ENCODE measurements at regions not wholly inside any gene's neighbourhood (a gene's known extent, or its start where the extent isn't known, plus 50 kb on each side); places are given as distances from the start of the nearest gene placed in this dataset.

GRCh38 chr1:82565146-82565545, 764.4 kb downstream of the ADGRL2 start:
- WGBS, 2 donors, result 30 to 44% methylated on average over 3 of the region's 3 CpGs
- Histone ChIP-seq H3K27ac (ENCODE audit: low read depth in 2 of 2, low read length in 1 of 2) (peak overlapping the region in 1 of 2 donors; percentile 32), H3K27me3 (ENCODE audit: control insufficient read depth in 1 of 2, insufficient read depth in 2 of 2, low read length in 2 of 2) (no peaks in the 10 kb centered on the region), H3K4me3 (ENCODE audit: low read depth in 1 of 2, low read length in 2 of 2) (no peak overlapping the region), H3K36me3 (ENCODE audit: control insufficient read depth in 2 of 2, insufficient read depth in 2 of 2, low read length in 1 of 2) (no peaks in the 10 kb centered on the region), H3K9me3 (ENCODE audit: control insufficient read depth in 2 of 2, insufficient read depth in 1 of 2, low read depth in 1 of 2, low read length in 1 of 2) (no peaks in the 10 kb centered on the region), H3K4me1 (ENCODE audit: control insufficient read depth in 2 of 2, insufficient read depth in 2 of 2, low read length in 1 of 2) (no peaks in the 10 kb centered on the region)

- WGBS, 2 donors, result 38 to 55% methylated on average over 2 of the region's 2 CpGs
- Histone ChIP-seq H3K36me3 (ENCODE audit: control insufficient read depth in 2 of 2, insufficient read depth in 2 of 2, low read length in 1 of 2) (no peaks in the 10 kb centered on the region), H3K4me1 (ENCODE audit: control insufficient read depth in 2 of 2, insufficient read depth in 2 of 2, low read length in 1 of 2) (no peaks in the 10 kb centered on the region), H3K27ac (ENCODE audit: low read depth in 2 of 2, low read length in 1 of 2) (no peak overlapping the region), H3K4me3 (ENCODE audit: low read depth in 1 of 2, low read length in 2 of 2) (no peak overlapping the region), H3K9me3 (ENCODE audit: control insufficient read depth in 2 of 2, insufficient read depth in 1 of 2, low read depth in 1 of 2, low read length in 1 of 2) (no peaks in the 10 kb centered on the region), H3K27me3 (ENCODE audit: control insufficient read depth in 1 of 2, insufficient read depth in 2 of 2, low read length in 2 of 2) (no peaks in the 10 kb centered on the region)
These were observed 763.6 kb downstream of the ADGRL2 start for GRCh38 chr1:82564333-82564732.

- H3K36me3 ChIP-seq (ENCODE audit: control insufficient read depth in 2 of 2, insufficient read depth in 2 of 2, low read length in 1 of 2), result no peaks in the 10 kb centered on the region
- no peak overlapping the region for H3K27ac ChIP-seq (ENCODE audit: low read depth in 2 of 2, low read length in 1 of 2)
- no peaks in the 10 kb centered on the region for H3K27me3 ChIP-seq (ENCODE audit: control insufficient read depth in 1 of 2, insufficient read depth in 2 of 2, low read length in 2 of 2)
- H3K4me1 ChIP-seq (ENCODE audit: control insufficient read depth in 2 of 2, insufficient read depth in 2 of 2, low read length in 1 of 2), result no peaks in the 10 kb centered on the region
- WGBS, 2 donors, result 49 to 59% methylated on average over 2 of the region's 2 CpGs
- H3K9me3 ChIP-seq (ENCODE audit: control insufficient read depth in 2 of 2, insufficient read depth in 1 of 2, low read depth in 1 of 2, low read length in 1 of 2), result no peaks in the 10 kb centered on the region
- no peak overlapping the region for H3K4me3 ChIP-seq (ENCODE audit: low read depth in 1 of 2, low read length in 2 of 2)
These were observed 761.7 kb downstream of the ADGRL2 start for GRCh38 chr1:82562448-82562847.

GRCh38 chr1:82560566-82560965, 759.8 kb downstream of the ADGRL2 start:
- Histone ChIP-seq H3K27me3 (ENCODE audit: control insufficient read depth in 1 of 2, insufficient read depth in 2 of 2, low read length in 2 of 2) (no peaks in the 10 kb centered on the region), H3K4me3 (ENCODE audit: low read depth in 1 of 2, low read length in 2 of 2) (no peak overlapping the region), H3K4me1 (ENCODE audit: control insufficient read depth in 2 of 2, insufficient read depth in 2 of 2, low read length in 1 of 2) (no peaks in the 10 kb centered on the region), H3K9me3 (ENCODE audit: control insufficient read depth in 2 of 2, insufficient read depth in 1 of 2, low read depth in 1 of 2, low read length in 1 of 2) (no peaks in the 10 kb centered on the region), H3K36me3 (ENCODE audit: control insufficient read depth in 2 of 2, insufficient read depth in 2 of 2, low read length in 1 of 2) (no peaks in the 10 kb centered on the region), H3K27ac (ENCODE audit: low read depth in 2 of 2, low read length in 1 of 2) (no peak overlapping the region)

- no peak overlapping the region for H3K4me3 ChIP-seq (ENCODE audit: low read depth in 1 of 2, low read length in 2 of 2)
- whole genome bisulfite sequencing, 2 donors, result 0 to 41% methylated on average over 1 of the region's 1 CpG
- H3K4me1 ChIP-seq (ENCODE audit: control insufficient read depth in 2 of 2, insufficient read depth in 2 of 2, low read length in 1 of 2), result no peaks in the 10 kb centered on the region
- H3K27ac ChIP-seq (ENCODE audit: low read depth in 2 of 2, low read length in 1 of 2), result no peak overlapping the region
- H3K9me3 ChIP-seq (ENCODE audit: control insufficient read depth in 2 of 2, insufficient read depth in 1 of 2, low read depth in 1 of 2, low read length in 1 of 2), result no peaks in the 10 kb centered on the region
- no peaks in the 10 kb centered on the region for H3K27me3 ChIP-seq (ENCODE audit: control insufficient read depth in 1 of 2, insufficient read depth in 2 of 2, low read length in 2 of 2)
- no peaks in the 10 kb centered on the region for H3K36me3 ChIP-seq (ENCODE audit: control insufficient read depth in 2 of 2, insufficient read depth in 2 of 2, low read length in 1 of 2)
These were observed 754.8 kb downstream of the ADGRL2 start for GRCh38 chr1:82555501-82555900.

- Histone ChIP-seq H3K27me3 (ENCODE audit: control insufficient read depth in 1 of 2, insufficient read depth in 2 of 2, low read length in 2 of 2) (no peaks in the 10 kb centered on the region), H3K36me3 (ENCODE audit: control insufficient read depth in 2 of 2, insufficient read depth in 2 of 2, low read length in 1 of 2) (no peaks in the 10 kb centered on the region), H3K4me3 (ENCODE audit: low read depth in 1 of 2, low read length in 2 of 2) (no peak overlapping the region), H3K4me1 (ENCODE audit: control insufficient read depth in 2 of 2, insufficient read depth in 2 of 2, low read length in 1 of 2) (no peaks in the 10 kb centered on the region), H3K27ac (ENCODE audit: low read depth in 2 of 2, low read length in 1 of 2) (no peak overlapping the region), H3K9me3 (ENCODE audit: control insufficient read depth in 2 of 2, insufficient read depth in 1 of 2, low read depth in 1 of 2, low read length in 1 of 2) (no peaks in the 10 kb centered on the region)
- 72 to 79% methylated on average over 4 of the region's 4 CpGs for WGBS, 2 donors
These were observed 749.1 kb downstream of the ADGRL2 start for GRCh38 chr1:82549841-82550240.

GRCh38 chr1:82542766-82543165, 742.0 kb downstream of the ADGRL2 start:
- Histone ChIP-seq H3K9me3 (ENCODE audit: control insufficient read depth in 2 of 2, insufficient read depth in 1 of 2, low read depth in 1 of 2, low read length in 1 of 2) (no peaks in the 10 kb centered on the region), H3K4me3 (ENCODE audit: low read depth in 1 of 2, low read length in 2 of 2) (no peak overlapping the region), H3K4me1 (ENCODE audit: control insufficient read depth in 2 of 2, insufficient read depth in 2 of 2, low read length in 1 of 2) (no peaks in the 10 kb centered on the region), H3K27me3 (ENCODE audit: control insufficient read depth in 1 of 2, insufficient read depth in 2 of 2, low read length in 2 of 2) (no peaks in the 10 kb centered on the region), H3K27ac (ENCODE audit: low read depth in 2 of 2, low read length in 1 of 2) (no peak overlapping the region), H3K36me3 (ENCODE audit: control insufficient read depth in 2 of 2, insufficient read depth in 2 of 2, low read length in 1 of 2) (no peaks in the 10 kb centered on the region)

- no peaks in the 10 kb centered on the region for H3K4me1 ChIP-seq (ENCODE audit: control insufficient read depth in 2 of 2, insufficient read depth in 2 of 2, low read length in 1 of 2)
- no peak overlapping the region for H3K4me3 ChIP-seq (ENCODE audit: low read depth in 1 of 2, low read length in 2 of 2)
- WGBS, 2 donors, result 95 to 96% methylated on average over 4 of the region's 4 CpGs
- H3K27ac ChIP-seq (ENCODE audit: low read depth in 2 of 2, low read length in 1 of 2), result no peak overlapping the region
- H3K27me3 ChIP-seq (ENCODE audit: control insufficient read depth in 1 of 2, insufficient read depth in 2 of 2, low read length in 2 of 2), result no peaks in the 10 kb centered on the region
- H3K9me3 ChIP-seq (ENCODE audit: control insufficient read depth in 2 of 2, insufficient read depth in 1 of 2, low read depth in 1 of 2, low read length in 1 of 2), result no peaks in the 10 kb centered on the region
- H3K36me3 ChIP-seq (ENCODE audit: control insufficient read depth in 2 of 2, insufficient read depth in 2 of 2, low read length in 1 of 2), result no peaks in the 10 kb centered on the region
These were observed 741.4 kb downstream of the ADGRL2 start for GRCh38 chr1:82542141-82542540.

GRCh38 chr1:82540006-82540405, 739.3 kb downstream of the ADGRL2 start:
- no peak overlapping the region for H3K4me3 ChIP-seq (ENCODE audit: low read depth in 1 of 2, low read length in 2 of 2)
- H3K27ac ChIP-seq (ENCODE audit: low read depth in 2 of 2, low read length in 1 of 2), result no peak overlapping the region
- no peaks in the 10 kb centered on the region for H3K36me3 ChIP-seq (ENCODE audit: control insufficient read depth in 2 of 2, insufficient read depth in 2 of 2, low read length in 1 of 2)
- H3K4me1 ChIP-seq (ENCODE audit: control insufficient read depth in 2 of 2, insufficient read depth in 2 of 2, low read length in 1 of 2), result no peaks in the 10 kb centered on the region
- H3K27me3 ChIP-seq (ENCODE audit: control insufficient read depth in 1 of 2, insufficient read depth in 2 of 2, low read length in 2 of 2), result no peaks in the 10 kb centered on the region
- 74 to 81% methylated on average over 2 of the region's 2 CpGs for WGBS, 2 donors
- no peaks in the 10 kb centered on the region for H3K9me3 ChIP-seq (ENCODE audit: control insufficient read depth in 2 of 2, insufficient read depth in 1 of 2, low read depth in 1 of 2, low read length in 1 of 2)

GRCh38 chr1:82538876-82539275, 738.1 kb downstream of the ADGRL2 start:
- Histone ChIP-seq H3K9me3 (ENCODE audit: control insufficient read depth in 2 of 2, insufficient read depth in 1 of 2, low read depth in 1 of 2, low read length in 1 of 2) (no peaks in the 10 kb centered on the region), H3K4me3 (ENCODE audit: low read depth in 1 of 2, low read length in 2 of 2) (no peak overlapping the region), H3K27me3 (ENCODE audit: control insufficient read depth in 1 of 2, insufficient read depth in 2 of 2, low read length in 2 of 2) (no peaks in the 10 kb centered on the region), H3K36me3 (ENCODE audit: control insufficient read depth in 2 of 2, insufficient read depth in 2 of 2, low read length in 1 of 2) (no peaks in the 10 kb centered on the region), H3K4me1 (ENCODE audit: control insufficient read depth in 2 of 2, insufficient read depth in 2 of 2, low read length in 1 of 2) (no peaks in the 10 kb centered on the region), H3K27ac (ENCODE audit: low read depth in 2 of 2, low read length in 1 of 2) (no peak overlapping the region)

Data from esophagus (tissue), 2 donors.